ENCODE measurements at regions not wholly inside any gene's neighbourhood (a gene's known extent, or its start where the extent isn't known, plus 50 kb on each side); places are given as distances from the start of the nearest gene placed in this dataset.

- ChIA-PET CTCF (no interaction called here), POLR2A (no interaction called here)
- H3K9me3 ChIP-seq (replicated peaks; ENCODE audit: control insufficient read depth, insufficient read depth, low read length): no peaks in the 10 kb centered on the region
- no peaks in the 10 kb centered on the region for H3K9me1 ChIP-seq (replicated peaks; ENCODE audit: control insufficient read depth, extremely low read depth, insufficient read depth, low read length)
- H3K79me2 ChIP-seq (ENCODE audit: control insufficient read depth, insufficient read depth, low read length): no peaks in the 10 kb centered on the region
- no peak overlapping the region for H3K4me2 ChIP-seq (ENCODE audit: insufficient read depth, low read length)
- no peak for DNase-seq (ENCODE audit: low read depth, low spot score)
- no peaks in the 10 kb centered on the region for H3K4me1 ChIP-seq (ENCODE audit: control insufficient read depth, extremely low read depth, insufficient read depth, low read length)
- TF ChIP-seq, protein P1, sequence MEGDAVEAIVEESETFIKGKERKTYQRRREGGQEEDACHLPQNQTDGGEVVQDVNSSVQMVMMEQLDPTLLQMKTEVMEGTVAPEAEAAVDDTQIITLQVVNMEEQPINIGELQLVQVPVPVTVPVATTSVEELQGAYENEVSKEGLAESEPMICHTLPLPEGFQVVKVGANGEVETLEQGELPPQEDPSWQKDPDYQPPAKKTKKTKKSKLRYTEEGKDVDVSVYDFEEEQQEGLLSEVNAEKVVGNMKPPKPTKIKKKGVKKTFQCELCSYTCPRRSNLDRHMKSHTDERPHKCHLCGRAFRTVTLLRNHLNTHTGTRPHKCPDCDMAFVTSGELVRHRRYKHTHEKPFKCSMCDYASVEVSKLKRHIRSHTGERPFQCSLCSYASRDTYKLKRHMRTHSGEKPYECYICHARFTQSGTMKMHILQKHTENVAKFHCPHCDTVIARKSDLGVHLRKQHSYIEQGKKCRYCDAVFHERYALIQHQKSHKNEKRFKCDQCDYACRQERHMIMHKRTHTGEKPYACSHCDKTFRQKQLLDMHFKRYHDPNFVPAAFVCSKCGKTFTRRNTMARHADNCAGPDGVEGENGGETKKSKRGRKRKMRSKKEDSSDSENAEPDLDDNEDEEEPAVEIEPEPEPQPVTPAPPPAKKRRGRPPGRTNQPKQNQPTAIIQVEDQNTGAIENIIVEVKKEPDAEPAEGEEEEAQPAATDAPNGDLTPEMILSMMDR (IDR thresholded peaks at IDR 0.05; ENCODE audit: extremely low read depth in 1 of 2, insufficient read depth in 1 of 2, low read depth in 1 of 2, low read length in 2 of 2): no peak
- TF ChIP-seq POLR2A (IDR thresholded peaks at IDR 0.05; ENCODE audit: low read depth, low read length): no peak
- no peak for TF ChIP-seq EZH2 (IDR thresholded peaks at IDR 0.05; ENCODE audit: borderline replicate concordance, low read depth, low read length, severe bottlenecking)
- TF ChIP-seq MYC (IDR thresholded peaks at IDR 0.05; ENCODE audit: low read depth, low read length): no peak
- no peak for TF ChIP-seq GATA2 (IDR thresholded peaks at IDR 0.05; ENCODE audit: insufficient read depth, insufficient read length, low read depth, low read length)
- no peak for TF ChIP-seq FOS (IDR thresholded peaks at IDR 0.05; ENCODE audit: borderline replicate concordance, insufficient read depth, low read length)
- no peak for TF ChIP-seq JUN (IDR thresholded peaks at IDR 0.05; ENCODE audit: borderline replicate concordance, insufficient read depth, insufficient read length, low read depth)
- TF ChIP-seq POLR2AphosphoS5 (IDR thresholded peaks at IDR 0.05; ENCODE audit: insufficient read depth, low read depth, low read length): no peak
- TF ChIP-seq, protein P2, sequence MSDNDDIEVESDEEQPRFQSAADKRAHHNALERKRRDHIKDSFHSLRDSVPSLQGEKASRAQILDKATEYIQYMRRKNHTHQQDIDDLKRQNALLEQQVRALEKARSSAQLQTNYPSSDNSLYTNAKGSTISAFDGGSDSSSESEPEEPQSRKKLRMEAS (IDR thresholded peaks at IDR 0.05; ENCODE audit: insufficient read depth, insufficient read length): no peak
- H2AFZ ChIP-seq (ENCODE audit: low read depth, low read length): no peak overlapping the region
- intact Hi-C loops (cut with micrococcal nuclease) (no loop called here), dilution Hi-C loops (cut with MboI; ENCODE audit: extremely low pct_ligation_motif_present, low sequenced_read_pairs) (no loop called here)
- no peak overlapping the region for H3K27ac ChIP-seq (ENCODE audit: insufficient read depth, low read depth, low read length)
- BruUV-seq (replicated peaks): no TSS peak
- no peaks in the 10 kb centered on the region for H3K27me3 ChIP-seq (ENCODE audit: control insufficient read depth in 2 of 2, insufficient read depth in 2 of 2, low read length in 2 of 2)
- no peak overlapping the region for H3K4me3 ChIP-seq (replicated peaks in 1 of 3; ENCODE audit: insufficient read depth in 1 of 3, low read depth in 1 of 3, low read length in 3 of 3)
- no peak overlapping the region for H3K9ac ChIP-seq (replicated peaks; ENCODE audit: extremely low read depth, insufficient read depth, low read length)
- no peak for FAIRE-seq
- H3K36me3 ChIP-seq (ENCODE audit: control insufficient read depth in 2 of 2, extremely low read depth in 1 of 2, insufficient read depth in 2 of 2, low read length in 2 of 2): no peaks in the 10 kb centered on the region
- no peaks in the 10 kb centered on the region for H4K20me1 ChIP-seq (replicated peaks; ENCODE audit: control insufficient read depth, extremely low read depth, insufficient read depth, low read length)
Measured at GRCh38 chr6:8865451-8865850, 430.1 kb upstream of the SLC35B3 start.
